Mesodermal cell (in vitro differentiated cells): ENCODE measurements at regions not wholly inside any gene's neighbourhood (a gene's known extent, or its start where the extent isn't known, plus 50 kb on each side); places are given as distances from the start of the nearest gene placed in this dataset.
"Not testable (repeated sequence)": the region's sequence is repeated elsewhere in the genome, so short reads cannot be mapped to it uniquely, and the experiment has no call there.

Experiments
- H3K27ac ChIP-seq: 2 replicates; pipeline ENCODE4 v1.7.0; 2013; ENCODE audit warnings: mild to moderate bottlenecking, low read depth, low read length, moderate library complexity; ENCODE audit not compliant: severe bottlenecking
- H3K36me3 ChIP-seq: 2 replicates; pipeline ENCODE4 v1.7.1; 2013; ENCODE audit warnings: mild to moderate bottlenecking, low read length, moderate library complexity; ENCODE audit not compliant: control insufficient read depth, insufficient read depth
- H3K4me1 ChIP-seq: one replicate; pipeline ENCODE4 v1.7.1; 2013; ENCODE audit warnings: mild to moderate bottlenecking, low read length; ENCODE audit not compliant: insufficient read depth, control insufficient read depth, poor library complexity, severe bottlenecking
- H3K4me3 ChIP-seq: 2 replicates; pipeline ENCODE4 v1.7.0; 2013; ENCODE audit warnings: low read length, control low read depth, mild to moderate bottlenecking; ENCODE audit not compliant: insufficient read depth, poor library complexity, severe bottlenecking; ENCODE audit errors: extremely low read depth
- H3K9me3 ChIP-seq: 2 replicates; pipeline ENCODE4 v1.7.1; 2013; ENCODE audit warnings: mild to moderate bottlenecking, low read length, moderate library complexity; ENCODE audit not compliant: control insufficient read depth
- WGBS, 2 experiments: methylation state at CpG; one replicate each; pipeline ENCODE4 v1.1.5; 2013; ENCODE audit warnings: missing lambda C conversion rate in 2 of 2; ENCODE audit not compliant: insufficient coverage in 2 of 2; 5-methylcytosine and 5-hydroxymethylcytosine counted together

DNA sequence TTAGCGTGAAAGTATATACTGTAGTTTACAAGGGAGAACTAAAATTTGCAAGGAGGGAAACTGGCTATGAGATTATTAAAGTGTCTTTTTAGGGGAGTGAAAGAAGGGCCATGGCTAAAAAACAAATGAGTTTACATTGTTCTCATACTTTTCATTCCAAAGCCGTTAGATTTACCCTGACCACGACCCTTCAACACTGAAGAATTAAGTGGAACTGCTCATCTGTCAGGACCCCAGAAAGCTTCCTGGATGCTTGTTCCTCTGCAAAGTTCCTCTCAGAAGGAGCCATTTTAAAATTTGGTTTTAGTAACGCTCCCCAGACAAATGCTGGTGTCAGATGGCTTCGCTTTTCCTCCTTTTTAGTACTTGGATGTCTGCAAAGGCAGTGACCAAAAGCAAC lies 82.7 kb upstream of the ZBTB18 start:
- WGBS, 2 experiments, result 39 to 42% methylated on average over 4 to 5 of the region's 5 CpGs
- H3K36me3 ChIP-seq, result no peaks in the 10 kb centered on the region
- H3K4me1 ChIP-seq, result peaks cover 26% of the 10 kb centered on the region
- peak overlapping the region; percentile 33 for H3K27ac ChIP-seq
- H3K4me3 ChIP-seq, result no peak overlapping the region
- no peaks in the 10 kb centered on the region for H3K9me3 ChIP-seq

DNA sequence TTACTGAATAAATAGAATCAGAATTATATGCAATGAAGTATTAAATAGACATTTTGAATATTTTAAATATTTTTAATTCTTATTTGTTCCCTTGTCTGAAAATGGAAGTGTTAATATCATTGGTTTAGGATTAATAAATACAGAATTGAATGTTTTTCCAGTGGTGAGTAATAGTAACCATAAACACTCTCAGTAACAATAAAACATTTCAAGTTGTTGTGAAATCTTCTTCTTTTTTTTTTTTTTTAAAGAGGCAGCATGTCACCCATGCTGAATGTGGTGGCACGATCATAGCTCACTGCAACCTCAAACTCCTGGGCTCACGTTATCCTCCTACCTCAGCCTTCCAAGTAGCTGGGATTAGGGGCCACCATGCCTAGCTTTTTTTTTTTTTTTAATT lies 86.2 kb upstream of the ZBTB18 start:
- H3K9me3 ChIP-seq, result no peaks in the 10 kb centered on the region
- no peak overlapping the region for H3K4me3 ChIP-seq
- no peak overlapping the region for H3K27ac ChIP-seq
- peaks cover 25% of the 10 kb centered on the region for H3K4me1 ChIP-seq
- WGBS, 2 experiments, result 94% methylated on average over 2 of the region's 2 CpGs
- H3K36me3 ChIP-seq, result no peaks in the 10 kb centered on the region

DNA sequence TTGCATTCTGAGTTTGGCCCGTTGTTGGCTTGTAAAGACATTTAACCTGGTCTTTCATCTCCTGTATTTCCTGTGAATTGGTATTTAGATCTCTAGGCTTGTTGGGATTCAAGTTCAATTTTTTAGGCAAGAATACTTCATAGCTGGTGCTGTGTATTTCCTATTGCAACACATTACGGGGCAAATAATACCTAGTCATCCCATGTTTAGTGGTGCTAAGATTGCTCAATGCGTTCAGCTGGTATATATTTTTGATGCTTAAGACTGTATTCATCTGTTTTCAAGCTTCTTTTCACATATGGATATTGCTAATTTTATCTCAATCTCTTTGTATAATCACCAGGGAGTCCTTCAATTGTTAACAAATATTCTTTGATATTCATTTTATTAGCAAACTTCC lies 87.5 kb upstream of the ZBTB18 start:
- Histone ChIP-seq H3K9me3 (no peaks in the 10 kb centered on the region), H3K27ac (no peak overlapping the region), H3K36me3 (no peaks in the 10 kb centered on the region), H3K4me3 (no peak overlapping the region), H3K4me1 (peaks cover 11% of the 10 kb centered on the region)
- WGBS, 2 experiments, result no CpG with 5 or more reads among the region's 3 CpGs

DNA sequence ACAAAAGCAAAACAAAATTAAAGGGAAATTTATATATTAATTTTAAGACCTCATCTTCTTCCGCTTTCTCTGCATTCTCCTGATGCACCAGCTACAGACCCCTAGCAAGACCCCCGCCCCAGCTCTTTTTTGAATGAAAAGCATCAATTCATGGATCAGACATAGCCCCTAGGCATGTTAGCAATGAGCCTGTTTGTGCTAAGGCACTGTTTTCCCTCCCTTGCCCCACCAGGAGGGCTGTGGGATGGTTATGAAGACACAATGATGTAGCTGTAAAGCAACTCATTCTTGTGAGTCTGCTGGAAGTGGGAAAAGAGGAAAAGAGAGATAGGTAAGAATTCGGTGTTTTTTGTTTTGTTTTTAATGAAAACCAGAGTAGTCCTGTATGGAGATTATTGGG lies 88.5 kb upstream of the ZBTB18 start:
- Histone ChIP-seq H3K27ac (no peak overlapping the region), H3K9me3 (no peaks in the 10 kb centered on the region), H3K36me3 (no peaks in the 10 kb centered on the region), H3K4me1 (peaks cover 5% of the 10 kb centered on the region), H3K4me3 (no peak overlapping the region)
- WGBS, 2 experiments, result 50 to 100% methylated on average over 1 of the region's 3 CpGs

DNA sequence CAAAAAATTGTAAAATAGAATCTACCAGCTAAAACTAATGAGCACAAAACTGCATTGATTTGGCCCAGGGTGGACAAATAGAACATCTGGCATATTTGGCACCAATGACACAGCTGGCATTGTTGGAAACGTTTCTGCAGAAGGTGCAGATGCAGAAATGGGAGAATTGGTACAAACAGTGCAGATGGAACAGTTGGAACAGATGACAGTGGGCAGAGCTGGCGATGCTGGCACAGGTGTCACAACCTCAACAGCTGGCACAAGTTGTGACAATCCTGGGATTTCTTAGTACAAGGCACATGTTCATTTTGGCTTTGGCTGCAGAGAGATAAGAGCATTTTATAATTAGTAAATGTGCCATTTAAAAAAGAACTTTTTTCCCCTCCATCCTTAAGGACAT lies 91.1 kb upstream of the ZBTB18 start:
- H3K36me3 ChIP-seq, result no peaks in the 10 kb centered on the region
- WGBS, 2 experiments, result 88 to 97% methylated on average over 2 of the region's 2 CpGs
- no peak overlapping the region for H3K4me3 ChIP-seq
- H3K9me3 ChIP-seq, result no peaks in the 10 kb centered on the region
- peaks cover 16% of the 10 kb centered on the region for H3K4me1 ChIP-seq
- H3K27ac ChIP-seq, result no peak overlapping the region

DNA sequence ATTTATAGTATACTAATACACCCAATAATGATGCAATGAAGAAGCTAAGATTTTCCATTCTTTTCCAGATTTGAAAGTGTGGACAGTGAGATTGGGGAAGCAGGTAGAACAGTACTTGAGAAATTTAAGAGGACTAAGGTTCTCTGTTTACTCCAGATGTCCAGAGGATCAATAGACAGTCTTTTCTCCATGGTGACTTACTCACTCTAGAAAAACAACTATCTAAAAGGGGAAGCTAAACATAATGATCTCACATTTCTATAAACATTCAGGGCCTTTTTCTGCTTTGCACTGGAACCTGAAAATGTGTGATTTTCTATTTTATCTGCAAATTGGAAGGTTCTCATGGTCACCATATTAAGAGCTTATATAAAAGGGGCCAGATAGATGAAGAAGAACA lies 93.9 kb upstream of the ZBTB18 start:
- H3K4me3 ChIP-seq, result no peak overlapping the region
- no peaks in the 10 kb centered on the region for H3K36me3 ChIP-seq
- H3K9me3 ChIP-seq, result no peaks in the 10 kb centered on the region
- H3K4me1 ChIP-seq, result peaks cover 16% of the 10 kb centered on the region
- H3K27ac ChIP-seq, result no peak overlapping the region

DNA sequence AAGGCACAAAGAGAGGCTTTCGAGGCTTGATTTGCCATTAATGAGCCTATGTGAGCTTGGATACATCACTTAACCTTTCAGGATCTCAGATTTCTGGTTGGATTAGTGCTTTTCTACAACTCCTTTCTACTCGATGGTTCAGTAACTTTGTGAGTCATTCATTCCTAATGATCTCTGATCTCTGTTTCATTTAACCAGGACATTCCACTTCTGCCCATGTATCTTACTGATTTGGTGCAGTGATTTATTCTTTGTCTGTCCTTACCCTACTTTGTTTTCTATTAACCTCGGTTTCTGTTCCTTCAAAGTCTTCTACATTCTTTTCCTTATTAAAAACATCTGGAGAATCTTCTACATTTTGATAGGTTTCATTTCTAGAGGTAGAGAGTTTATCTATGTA lies 94.6 kb upstream of the ZBTB18 start:
- Histone ChIP-seq H3K4me1 (peaks cover 20% of the 10 kb centered on the region), H3K9me3 (no peaks in the 10 kb centered on the region), H3K4me3 (no peak overlapping the region), H3K36me3 (no peaks in the 10 kb centered on the region), H3K27ac (no peak overlapping the region)
- WGBS, 2 experiments, result 100% methylated on average over 1 of the region's 3 CpGs; no CpG with 5 or more reads in 1 of the 2 experiments

DNA sequence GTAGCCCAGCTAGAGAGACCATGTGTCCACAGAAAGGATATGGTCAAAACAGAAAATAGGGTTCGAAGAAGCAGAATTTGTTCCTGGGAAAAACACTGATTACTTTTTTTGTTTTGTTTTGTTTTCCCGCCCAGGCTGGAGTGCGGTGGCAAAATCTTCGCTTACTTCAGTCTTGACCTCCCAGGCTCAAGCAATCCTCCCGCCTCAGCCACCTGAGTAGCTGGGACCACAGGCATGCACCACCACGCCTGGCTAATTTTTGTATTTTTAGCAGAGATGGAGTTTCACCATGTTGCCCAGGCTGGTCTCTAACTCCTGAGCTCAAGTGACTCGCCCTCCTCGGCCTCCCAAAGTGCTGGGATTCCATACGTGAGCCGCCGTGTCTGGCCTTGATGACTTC lies 99.9 kb upstream of the ZBTB18 start:
- H3K36me3 ChIP-seq, result not testable (repeated sequence)
- 94 to 96% methylated on average over 10 to 11 of the region's 11 CpGs for WGBS, 2 experiments

DNA sequence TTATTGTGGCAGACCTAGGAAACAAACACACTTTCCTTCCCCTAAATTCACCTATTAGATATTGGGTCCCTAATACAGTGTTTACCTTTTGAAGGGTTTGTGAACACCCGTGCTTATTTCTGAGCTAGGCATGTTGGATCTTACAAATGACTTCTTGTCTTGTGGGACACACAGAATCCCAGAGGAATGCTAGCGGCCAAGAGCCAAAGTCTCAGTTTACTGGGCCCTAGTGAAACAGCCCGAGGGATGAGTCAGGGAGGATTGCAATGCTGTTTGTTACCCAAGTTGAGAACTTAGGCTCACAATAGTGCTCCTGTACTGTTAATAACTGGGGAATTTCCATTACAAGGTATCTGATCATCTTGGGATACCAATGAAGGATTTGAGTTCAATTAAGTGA lies 100.1 kb upstream of the AKT3 start:
- no peaks in the 10 kb centered on the region for H3K9me3 ChIP-seq
- 64 to 68% methylated on average over 3 of the region's 3 CpGs for WGBS, 2 experiments
- H3K4me3 ChIP-seq, result no peak overlapping the region
- H3K27ac ChIP-seq, result no peak overlapping the region
- H3K36me3 ChIP-seq, result no peaks in the 10 kb centered on the region
- H3K4me1 ChIP-seq, result peaks cover 37% of the 10 kb centered on the region

More for the DNA sequence above, 99.9 kb upstream of the ZBTB18 start:
- H3K9me3 ChIP-seq, H3K27ac ChIP-seq, H3K4me3 ChIP-seq: not testable (repeated sequence)
- peaks cover 40% of the 10 kb centered on the region for H3K4me1 ChIP-seq

DNA sequence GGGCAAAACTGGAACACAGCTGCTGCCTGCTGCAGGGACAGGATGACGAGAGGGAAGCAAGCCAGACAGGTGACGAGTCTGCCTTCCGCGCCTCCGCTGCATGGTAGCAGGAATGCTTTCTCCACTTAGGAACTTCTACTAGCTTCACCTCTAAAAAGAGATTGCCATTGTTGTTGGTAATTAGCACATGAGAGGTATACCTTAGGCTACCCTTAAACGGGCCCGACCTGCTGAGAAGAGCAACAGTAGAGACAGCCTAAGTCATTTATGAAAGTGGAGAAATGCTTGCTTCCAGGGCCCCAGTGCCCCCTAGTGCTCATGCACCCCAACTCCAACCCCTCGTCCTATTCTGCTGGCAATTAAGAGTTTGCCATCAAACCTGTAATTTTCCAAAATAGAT lies 96.9 kb upstream of the AKT3 start:
- WGBS, 2 experiments, result 54 to 63% methylated on average over 3 to 5 of the region's 8 CpGs
- H3K27ac ChIP-seq, result no peak overlapping the region
- H3K4me3 ChIP-seq, result no peak overlapping the region
- no peaks in the 10 kb centered on the region for H3K36me3 ChIP-seq
- H3K4me1 ChIP-seq, result peaks cover 41% of the 10 kb centered on the region
- no peaks in the 10 kb centered on the region for H3K9me3 ChIP-seq

DNA sequence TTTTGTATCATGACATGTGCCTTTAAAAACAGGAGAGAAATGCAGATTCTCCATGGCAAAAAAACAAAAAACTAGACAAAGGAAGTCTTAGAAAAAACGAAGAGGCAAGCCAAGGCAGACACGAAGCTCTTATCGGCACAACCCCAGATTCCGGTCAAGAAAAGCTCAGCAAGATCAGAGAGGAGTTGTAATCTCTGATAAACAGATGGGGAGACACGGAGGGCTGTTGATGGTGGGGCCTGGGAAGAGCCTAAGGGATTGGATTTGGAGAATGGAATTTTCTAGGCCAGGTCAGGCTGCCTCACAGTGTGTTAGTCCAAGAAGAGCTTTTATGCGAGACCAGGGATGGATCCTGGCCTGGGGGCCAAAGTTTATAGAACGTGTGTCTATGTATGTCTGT lies 96.2 kb upstream of the AKT3 start:
- Histone ChIP-seq H3K4me1 (peaks cover 36% of the 10 kb centered on the region), H3K27ac (no peak overlapping the region), H3K9me3 (no peaks in the 10 kb centered on the region), H3K36me3 (no peaks in the 10 kb centered on the region), H3K4me3 (no peak overlapping the region)
- WGBS, 2 experiments, result 84 to 89% methylated on average over 6 to 7 of the region's 7 CpGs

DNA sequence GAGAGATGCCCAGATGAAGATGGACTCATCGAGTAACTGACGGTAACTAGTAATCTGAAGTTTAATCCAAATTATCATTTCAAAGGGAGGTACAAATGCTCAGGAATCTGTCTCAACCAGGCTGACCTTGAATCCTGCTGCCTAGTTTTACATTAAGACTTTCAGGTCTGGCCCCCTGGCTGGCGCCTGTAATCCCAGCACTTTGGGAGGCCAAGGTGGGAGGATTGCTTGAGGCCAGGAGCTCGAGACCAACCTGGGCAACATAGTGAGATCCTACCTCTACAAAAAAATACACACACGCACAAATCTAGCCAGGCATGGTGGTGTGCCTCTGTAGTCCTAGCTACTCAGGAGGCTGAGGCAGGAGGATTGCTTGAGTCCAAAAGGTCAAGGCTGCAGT lies 95.7 kb upstream of the AKT3 start:
- Histone ChIP-seq H3K36me3 (no peaks in the 10 kb centered on the region), H3K4me1 (peaks cover 30% of the 10 kb centered on the region), H3K4me3 (no peak overlapping the region), H3K27ac (no peak overlapping the region), H3K9me3 (no peaks in the 10 kb centered on the region)
- 81 to 100% methylated on average over 1 to 3 of the region's 5 CpGs for WGBS, 2 experiments
